Panc1 (cell line): ENCODE measurements at regions not wholly inside any gene's neighbourhood (a gene's known extent, or its start where the extent isn't known, plus 50 kb on each side); places are given as distances from the start of the nearest gene placed in this dataset.

Experiments
- CTCF ChIP-seq: fragments of 450-650 bp; IDR thresholded peaks from 2 replicates; pipeline ENCODE4 v1.5.1; 2017; ENCODE audit warnings: mild to moderate bottlenecking
- SIN3A ChIP-seq: IDR thresholded peaks from 2 replicates; pipeline ENCODE4 v1.6.1; 2012; ENCODE audit warnings: low read depth, mild to moderate bottlenecking, low read length, moderate library complexity, borderline replicate concordance; ENCODE audit not compliant: insufficient read depth

DNA sequence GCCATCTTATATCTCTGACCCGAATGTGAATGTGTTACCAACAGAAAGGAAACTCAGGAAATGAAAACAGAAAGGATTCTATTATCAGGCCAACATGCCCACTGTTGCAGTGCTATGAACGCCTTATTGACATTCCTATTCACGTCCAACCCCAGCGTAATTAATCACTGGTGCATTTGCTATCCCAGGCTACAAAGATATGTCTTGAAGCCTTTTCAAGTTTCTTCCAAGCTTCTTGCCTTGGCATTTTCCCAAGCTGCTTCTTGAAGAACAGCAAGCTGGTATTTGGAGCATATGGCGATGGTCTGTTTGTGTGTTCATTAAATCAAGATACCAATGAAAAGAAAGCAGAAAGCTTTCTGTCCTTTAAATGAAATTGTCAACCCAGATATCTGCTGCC lies 579.2 kb upstream of the ZNF462 start:
- TF ChIP-seq CTCF, result no peak
- no peak for TF ChIP-seq SIN3A
